ENCODE measurements at regions not wholly inside any gene's neighbourhood (a gene's known extent, or its start where the extent isn't known, plus 50 kb on each side); places are given as distances from the start of the nearest gene placed in this dataset.

- TF ChIP-seq, protein P1, sequence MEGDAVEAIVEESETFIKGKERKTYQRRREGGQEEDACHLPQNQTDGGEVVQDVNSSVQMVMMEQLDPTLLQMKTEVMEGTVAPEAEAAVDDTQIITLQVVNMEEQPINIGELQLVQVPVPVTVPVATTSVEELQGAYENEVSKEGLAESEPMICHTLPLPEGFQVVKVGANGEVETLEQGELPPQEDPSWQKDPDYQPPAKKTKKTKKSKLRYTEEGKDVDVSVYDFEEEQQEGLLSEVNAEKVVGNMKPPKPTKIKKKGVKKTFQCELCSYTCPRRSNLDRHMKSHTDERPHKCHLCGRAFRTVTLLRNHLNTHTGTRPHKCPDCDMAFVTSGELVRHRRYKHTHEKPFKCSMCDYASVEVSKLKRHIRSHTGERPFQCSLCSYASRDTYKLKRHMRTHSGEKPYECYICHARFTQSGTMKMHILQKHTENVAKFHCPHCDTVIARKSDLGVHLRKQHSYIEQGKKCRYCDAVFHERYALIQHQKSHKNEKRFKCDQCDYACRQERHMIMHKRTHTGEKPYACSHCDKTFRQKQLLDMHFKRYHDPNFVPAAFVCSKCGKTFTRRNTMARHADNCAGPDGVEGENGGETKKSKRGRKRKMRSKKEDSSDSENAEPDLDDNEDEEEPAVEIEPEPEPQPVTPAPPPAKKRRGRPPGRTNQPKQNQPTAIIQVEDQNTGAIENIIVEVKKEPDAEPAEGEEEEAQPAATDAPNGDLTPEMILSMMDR (optimal IDR thresholded peaks at IDR 0.05 in 1 of 3, IDR thresholded peaks at IDR 0.05 in 1 of 3, conservative IDR thresholded peaks at IDR 0.05 in 1 of 3; ENCODE audit: extremely low read depth in 1 of 3, insufficient read depth in 2 of 3, low read length in 3 of 3): no peak
- TF ChIP-seq EZH2 (IDR thresholded peaks at IDR 0.05; ENCODE audit: low read length): no peak
Observed at GRCh38 chr1:47621483-47621882, 183.6 kb downstream of the FOXD2 start.
